ENCODE measurements at regions not wholly inside any gene's neighbourhood (a gene's known extent, or its start where the extent isn't known, plus 50 kb on each side); places are given as distances from the start of the nearest gene placed in this dataset.

- CTCF ChIA-PET, result no interaction called here
- no peak overlapping the region for H3K27ac Mint-ChIP-seq
- H3K36me3 Mint-ChIP-seq (ENCODE audit: low read depth), result no peaks in the 10 kb centered on the region
- H3K9me3 Mint-ChIP-seq, result no peaks in the 10 kb centered on the region
- no peak overlapping the region for H3K4me3 Mint-ChIP-seq
- DNase-seq (no peak), ATAC-seq (ENCODE audit: low read depth) (no peak)
- no peaks in the 10 kb centered on the region for H3K4me1 Mint-ChIP-seq
- H3K27me3 Mint-ChIP-seq, result peaks cover 4% of the 10 kb centered on the region
- POLR2A ChIA-PET, result no interaction called here
- TF ChIP-seq CTCF (IDR thresholded peaks at IDR 0.05), result no peak
- intact Hi-C loops (cut with micrococcal nuclease), result no loop called here
Observed at GRCh38 chr13:40017662-40018262, 362.3 kb downstream of the COG6 start.

- Mint-ChIP-seq H3K27me3 (no peaks in the 10 kb centered on the region), H3K4me1 (peaks cover 16% of the 10 kb centered on the region), H3K36me3 (ENCODE audit: low read depth) (no peaks in the 10 kb centered on the region), H3K4me3 (no peak overlapping the region), H3K9me3 (no peaks in the 10 kb centered on the region), H3K27ac (no peak overlapping the region)
- intact Hi-C loops (cut with micrococcal nuclease), result no loop called here
- DNase-seq (no peak), ATAC-seq (ENCODE audit: low read depth) (no peak)
- no peak for TF ChIP-seq CTCF (IDR thresholded peaks at IDR 0.05)
- ChIA-PET CTCF (interaction anchor here (2.1 kb wide), 1 partner anchor 81 kb away, joined by 5 read pairs; no protein-coding TSS in a partner anchor), POLR2A (no interaction called here)
Observed at GRCh38 chr13:40023595-40024203, 368.2 kb downstream of the COG6 start.

- ATAC-seq (ENCODE audit: low read depth), result no peak
- H3K9me3 Mint-ChIP-seq, result no peaks in the 10 kb centered on the region
- no peak overlapping the region for H3K4me3 Mint-ChIP-seq
- no peak overlapping the region for H3K27ac Mint-ChIP-seq
- TF ChIP-seq CTCF (IDR thresholded peaks at IDR 0.05), result no peak
- no peak for DNase-seq
- POLR2A ChIA-PET, result no interaction called here
- no peaks in the 10 kb centered on the region for H3K36me3 Mint-ChIP-seq (ENCODE audit: low read depth)
- H3K27me3 Mint-ChIP-seq, result no peaks in the 10 kb centered on the region
- CTCF ChIA-PET, result interaction anchor here (2.1 kb wide), 1 partner anchor 82 kb away, joined by 5 read pairs; no protein-coding TSS in a partner anchor
- H3K4me1 Mint-ChIP-seq, result peaks cover 16% of the 10 kb centered on the region
- intact Hi-C loops (cut with micrococcal nuclease), result no loop called here
Observed at GRCh38 chr13:40024204-40024966, 368.9 kb downstream of the COG6 start.

- DNase-seq (no peak), ATAC-seq (ENCODE audit: low read depth) (no peak)
- ChIA-PET POLR2A (no interaction called here), CTCF (interaction anchor here (2.1 kb wide), 1 partner anchor 82 kb away, joined by 5 read pairs; no protein-coding TSS in a partner anchor)
- Mint-ChIP-seq H3K9me3 (no peaks in the 10 kb centered on the region), H3K36me3 (ENCODE audit: low read depth) (no peaks in the 10 kb centered on the region), H3K27ac (no peak overlapping the region), H3K27me3 (no peaks in the 10 kb centered on the region), H3K4me3 (no peak overlapping the region), H3K4me1 (peaks cover 16% of the 10 kb centered on the region)
- no peak for TF ChIP-seq CTCF (IDR thresholded peaks at IDR 0.05)
- intact Hi-C loops (cut with micrococcal nuclease), result loop anchor here (5.0 kb wide), 1 partner anchor 73 kb away; no protein-coding TSS in a partner anchor
Observed at GRCh38 chr13:40024967-40025714, 369.7 kb downstream of the COG6 start.
